Trophoblast cell (in vitro differentiated cells and primary cell): ENCODE measurements at regions not wholly inside any gene's neighbourhood (a gene's known extent, or its start where the extent isn't known, plus 50 kb on each side); places are given as distances from the start of the nearest gene placed in this dataset.

Experiments
- DNase-seq, 2 donors: peaks; one replicate each; pipeline ENCODE4 v3.0.0-alpha.2; 2016
- H2AFZ ChIP-seq: 2 replicates; pipeline ENCODE4 v1.6.1; 2013; ENCODE audit warnings: low read length, moderate library complexity, mild to moderate bottlenecking; ENCODE audit not compliant: insufficient read depth, poor library complexity
- H2AK5ac ChIP-seq: 2 replicates; pipeline ENCODE4 v1.6.1; 2013; ENCODE audit warnings: mild to moderate bottlenecking, low read length
- H2BK120ac ChIP-seq: 2 replicates; pipeline ENCODE4 v1.6.1; 2013; ENCODE audit warnings: low read length, mild to moderate bottlenecking, moderate library complexity; ENCODE audit not compliant: insufficient read depth, poor library complexity
- H2BK12ac ChIP-seq: 2 replicates; pipeline ENCODE4 v1.6.1; 2013; ENCODE audit warnings: mild to moderate bottlenecking, low read length, moderate library complexity
- H2BK5ac ChIP-seq: 2 replicates; pipeline ENCODE4 v1.6.1; 2013; ENCODE audit warnings: low read length, low read depth, moderate library complexity, mild to moderate bottlenecking; ENCODE audit not compliant: poor library complexity
- H3K14ac ChIP-seq: 2 replicates; pipeline ENCODE4 v1.6.1; 2013; ENCODE audit warnings: mild to moderate bottlenecking, low read length
- H3K18ac ChIP-seq: 2 replicates; pipeline ENCODE4 v1.6.1; 2013; ENCODE audit warnings: mild to moderate bottlenecking, low read length
- H3K23ac ChIP-seq: 2 replicates; pipeline ENCODE4 v1.6.1; 2013; ENCODE audit warnings: low read length
- H3K27ac ChIP-seq: 2 replicates; pipeline ENCODE4 v1.5.1; 2013; ENCODE audit warnings: low read depth, mild to moderate bottlenecking, inconsistent platforms, low read length, moderate library complexity
- H3K27me3 ChIP-seq: 2 replicates; pipeline ENCODE4 v1.6.1; 2013; ENCODE audit warnings: inconsistent platforms, mild to moderate bottlenecking, low read length, moderate library complexity; ENCODE audit not compliant: insufficient read depth
- H3K36me3 ChIP-seq, 2 experiments: 1 replicate in 1 of 2; 2 replicates in 1 of 2; pipeline ENCODE4 v1.6.1; 2013; ENCODE audit warnings: low read length in 2 of 2, mild to moderate bottlenecking in 2 of 2, moderate library complexity in 1 of 2; ENCODE audit not compliant: insufficient read depth in 2 of 2, control insufficient read depth in 1 of 2
- H3K4ac ChIP-seq: 2 replicates; pipeline ENCODE4 v1.6.1; 2013; ENCODE audit warnings: low read depth, mild to moderate bottlenecking, low read length, moderate library complexity
- H3K4me1 ChIP-seq, 2 experiments: 1 replicate in 1 of 2; 2 replicates in 1 of 2; pipeline ENCODE4 v1.6.1; 2013; ENCODE audit warnings: low read length in 2 of 2, mild to moderate bottlenecking in 2 of 2, moderate library complexity in 1 of 2; ENCODE audit not compliant: insufficient read depth in 2 of 2, control insufficient read depth in 1 of 2
- H3K4me2 ChIP-seq: 2 replicates; pipeline ENCODE4 v1.6.1; 2013; ENCODE audit warnings: inconsistent platforms, mild to moderate bottlenecking, low read length, moderate library complexity
- H3K4me3 ChIP-seq: 2 replicates; pipeline ENCODE4 v1.5.1; 2013; ENCODE audit warnings: mild to moderate bottlenecking, low read depth, low read length, inconsistent platforms
- H3K79me1 ChIP-seq: one replicate; pipeline ENCODE4 v1.6.1; 2013; ENCODE audit warnings: low read length
- H3K79me2 ChIP-seq: 2 replicates; pipeline ENCODE4 v1.6.1; 2013; ENCODE audit warnings: low read length, mild to moderate bottlenecking; ENCODE audit not compliant: control insufficient read depth, insufficient read depth, poor library complexity
- H3K9ac ChIP-seq: 2 replicates; pipeline ENCODE4 v1.6.1; 2013; ENCODE audit warnings: mild to moderate bottlenecking, low read length
- H3K9me3 ChIP-seq: 2 replicates; pipeline ENCODE4 v1.6.1; 2013; ENCODE audit warnings: low read depth, mild to moderate bottlenecking, control low read depth, inconsistent platforms, low read length; ENCODE audit not compliant: insufficient read depth
- H4K12ac ChIP-seq: 2 replicates; pipeline ENCODE4 v1.6.1; 2013; ENCODE audit warnings: low read depth, mild to moderate bottlenecking, low read length, moderate library complexity
- H4K8ac ChIP-seq: 2 replicates; pipeline ENCODE4 v1.6.1; 2013; ENCODE audit warnings: low read depth, mild to moderate bottlenecking, low read length, moderate library complexity
- H4K91ac ChIP-seq: one replicate; pipeline ENCODE4 v1.6.1; 2013; ENCODE audit warnings: low read depth, mild to moderate bottlenecking, low read length, moderate library complexity
- WGBS: extraction: QIAGEN DNeasy Blood & Tissue Kit; methylation state at CpG from one replicate; pipeline ENCODE4 v1.1.7; 2013; ENCODE audit warnings: missing lambda C conversion rate; ENCODE audit not compliant: insufficient read length, insufficient coverage; ENCODE audit errors: extremely low coverage; 5-methylcytosine and 5-hydroxymethylcytosine counted together

DNA sequence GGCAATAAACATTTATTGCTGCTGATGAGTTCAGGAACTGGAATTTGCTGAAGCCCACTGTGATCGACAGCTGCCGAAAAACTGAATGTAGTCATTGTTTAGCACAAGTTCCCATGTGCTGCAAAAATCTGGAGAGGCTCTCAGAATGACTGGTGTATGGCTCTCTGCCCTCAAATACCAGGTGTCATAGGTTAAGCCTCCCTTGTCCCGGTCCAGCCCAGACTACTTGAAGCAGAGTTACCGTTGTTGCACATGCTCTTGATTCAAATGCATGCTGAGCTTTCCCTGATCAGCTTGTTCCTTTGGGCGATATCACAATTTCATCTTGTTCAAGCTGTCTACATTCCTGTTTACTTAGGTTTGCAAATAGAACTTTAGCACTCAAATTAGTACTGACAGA, 625.2 kb downstream of the CPS1 start:
- no peak overlapping the region for H2BK5ac ChIP-seq
- H2AFZ ChIP-seq, result no peak overlapping the region
- H3K4me2 ChIP-seq, result no peak overlapping the region
- H3K79me1 ChIP-seq, result no peaks in the 10 kb centered on the region
- H3K4me1 ChIP-seq, result no peaks in the 10 kb centered on the region
- no peak overlapping the region for H4K8ac ChIP-seq
- H2BK12ac ChIP-seq, result no peak overlapping the region
- no peaks in the 10 kb centered on the region for H3K9me3 ChIP-seq
- H4K91ac ChIP-seq, result no peak overlapping the region
- H3K79me2 ChIP-seq, result no peaks in the 10 kb centered on the region
- no peak overlapping the region for H3K9ac ChIP-seq
- no peaks in the 10 kb centered on the region for H3K36me3 ChIP-seq
- H3K4ac ChIP-seq, result no peak overlapping the region
- no peak overlapping the region for H3K14ac ChIP-seq
- H4K12ac ChIP-seq, result no peak overlapping the region
- H2BK120ac ChIP-seq, result no peak overlapping the region
- WGBS, result no CpG with 5 or more reads among the region's 5 CpGs
- no peak for DNase-seq
- H3K4me3 ChIP-seq, result no peak overlapping the region
- H2AK5ac ChIP-seq, result no peak overlapping the region
- H3K27me3 ChIP-seq, result no peaks in the 10 kb centered on the region
- no peak overlapping the region for H3K27ac ChIP-seq
- no peak overlapping the region for H3K23ac ChIP-seq
- H3K18ac ChIP-seq, result no peak overlapping the region

DNA sequence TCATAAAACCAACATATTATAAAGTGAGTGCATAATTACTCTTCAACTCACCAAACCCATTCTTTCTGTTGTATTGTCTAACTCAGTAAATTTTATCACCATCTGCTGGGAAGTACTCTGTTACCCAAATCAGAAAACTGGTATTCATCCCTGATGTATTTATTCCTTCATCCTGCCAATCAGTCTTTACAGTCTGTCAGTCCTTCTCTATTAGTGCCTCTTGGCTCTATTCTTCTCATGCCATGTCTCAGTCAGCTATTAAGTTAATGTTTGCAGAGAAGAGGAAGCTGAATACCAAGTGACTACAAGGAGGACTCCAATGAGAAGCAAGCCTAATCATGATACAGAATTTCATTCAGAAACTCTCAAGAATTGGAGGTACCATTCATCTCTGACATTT, 631.2 kb downstream of the CPS1 start:
- Histone ChIP-seq H3K4me3 (no peak overlapping the region), H2BK5ac (no peak overlapping the region), H2AK5ac (no peak overlapping the region), H3K9me3 (no peaks in the 10 kb centered on the region), H3K4me1 (no peaks in the 10 kb centered on the region), H3K79me2 (no peaks in the 10 kb centered on the region), H2BK120ac (no peak overlapping the region), H2BK12ac (no peak overlapping the region), H3K27me3 (no peaks in the 10 kb centered on the region), H3K18ac (no peak overlapping the region), H3K4me2 (no peak overlapping the region), H2AFZ (no peak overlapping the region), H3K23ac (no peak overlapping the region), H3K36me3 (no peaks in the 10 kb centered on the region), H4K91ac (no peak overlapping the region), H3K9ac (no peak overlapping the region), H4K8ac (no peak overlapping the region), H4K12ac (no peak overlapping the region), H3K14ac (no peak overlapping the region), H3K79me1 (no peaks in the 10 kb centered on the region), H3K27ac (no peak overlapping the region), H3K4ac (no peak overlapping the region)
- DNase-seq, result no peak

DNA sequence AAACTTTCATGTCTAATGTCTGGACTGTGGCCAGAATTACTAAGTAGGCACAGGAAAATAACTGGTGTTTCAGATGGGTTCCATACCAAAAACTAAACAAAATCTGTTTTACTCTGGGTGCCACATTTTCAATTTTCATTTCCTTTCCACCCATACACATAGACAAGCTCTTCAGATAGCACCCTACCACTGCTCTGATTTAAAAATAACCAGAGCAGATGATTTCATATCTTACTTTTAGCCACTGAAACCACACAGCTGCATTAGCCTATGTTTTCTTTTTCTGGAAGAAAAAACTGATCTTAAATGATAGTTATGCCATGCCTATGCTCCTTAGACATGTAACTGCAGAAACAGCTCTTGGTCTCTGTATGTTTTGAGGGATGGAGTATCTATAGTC, 647.6 kb downstream of the CPS1 start:
- no peak for DNase-seq
- Histone ChIP-seq H3K36me3 (no peaks in the 10 kb centered on the region), H3K18ac (no peak overlapping the region), H2BK12ac (no peak overlapping the region), H3K27me3 (no peaks in the 10 kb centered on the region), H3K4me1 (no peaks in the 10 kb centered on the region), H3K4me2 (no peak overlapping the region), H3K14ac (no peak overlapping the region), H4K91ac (no peak overlapping the region), H3K23ac (no peak overlapping the region), H3K27ac (no peak overlapping the region), H2AFZ (no peak overlapping the region), H2AK5ac (no peak overlapping the region), H3K79me2 (no peaks in the 10 kb centered on the region), H3K9ac (no peak overlapping the region), H2BK120ac (no peak overlapping the region), H4K12ac (no peak overlapping the region), H2BK5ac (no peak overlapping the region), H3K4ac (no peak overlapping the region), H3K4me3 (no peak overlapping the region), H3K79me1 (no peaks in the 10 kb centered on the region), H4K8ac (no peak overlapping the region), H3K9me3 (no peaks in the 10 kb centered on the region)

DNA sequence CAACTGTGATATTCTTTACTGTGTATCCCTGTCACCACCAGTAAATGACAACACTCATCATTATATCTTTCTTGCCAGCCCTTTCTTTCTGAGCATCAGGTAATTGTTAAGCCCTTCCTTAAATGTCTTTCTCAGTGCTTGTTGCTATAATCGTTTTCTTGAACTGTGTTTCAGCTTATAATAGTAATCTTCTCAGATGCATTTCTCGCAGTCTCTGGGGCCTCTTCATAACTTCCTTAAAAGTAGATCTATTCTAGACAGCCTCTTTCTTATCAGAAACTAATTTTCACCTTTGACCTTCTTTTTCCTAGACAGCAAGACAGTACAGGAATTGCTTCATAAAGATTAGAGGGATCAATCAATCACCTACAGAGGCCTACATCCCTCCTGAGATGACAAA, 648.1 kb downstream of the CPS1 start:
- WGBS, result no CpG with 5 or more reads among the region's 2 CpGs
- H3K79me2 ChIP-seq, result no peaks in the 10 kb centered on the region
- H4K91ac ChIP-seq, result no peak overlapping the region
- no peak overlapping the region for H3K18ac ChIP-seq
- no peak overlapping the region for H2BK5ac ChIP-seq
- H3K4me2 ChIP-seq, result no peak overlapping the region
- no peak overlapping the region for H2BK12ac ChIP-seq
- H3K23ac ChIP-seq, result no peak overlapping the region
- no peak overlapping the region for H3K14ac ChIP-seq
- H4K8ac ChIP-seq, result no peak overlapping the region
- no peak overlapping the region for H3K9ac ChIP-seq
- no peaks in the 10 kb centered on the region for H3K9me3 ChIP-seq
- no peak overlapping the region for H2AK5ac ChIP-seq
- H3K27me3 ChIP-seq, result no peaks in the 10 kb centered on the region
- no peak overlapping the region for H4K12ac ChIP-seq
- no peaks in the 10 kb centered on the region for H3K36me3 ChIP-seq
- H3K4me1 ChIP-seq, result no peaks in the 10 kb centered on the region
- H3K4me3 ChIP-seq, result no peak overlapping the region
- H3K4ac ChIP-seq, result no peak overlapping the region
- no peak for DNase-seq
- H3K27ac ChIP-seq, result no peak overlapping the region
- H2BK120ac ChIP-seq, result no peak overlapping the region
- no peaks in the 10 kb centered on the region for H3K79me1 ChIP-seq
- H2AFZ ChIP-seq, result no peak overlapping the region

DNA sequence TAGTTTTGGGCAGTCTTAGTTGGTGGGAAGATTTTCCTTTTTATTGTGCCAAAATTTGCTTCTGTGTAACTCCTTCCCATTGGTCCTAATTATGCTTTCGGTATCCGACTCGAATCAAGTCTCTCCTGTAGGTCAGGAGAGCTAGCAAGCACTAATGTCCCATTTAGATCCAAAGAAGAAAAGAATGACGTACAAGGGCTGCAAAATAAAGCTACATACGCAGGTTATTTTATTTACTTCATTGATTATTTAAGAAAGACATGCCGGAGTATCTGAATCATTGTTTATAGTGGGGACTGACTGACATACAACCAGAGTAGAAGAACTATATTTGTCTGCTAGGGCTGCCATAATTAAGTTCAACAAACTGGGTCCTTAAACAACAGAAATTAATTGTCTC, 648.5 kb downstream of the CPS1 start:
- no peaks in the 10 kb centered on the region for H3K27me3 ChIP-seq
- no peak overlapping the region for H4K8ac ChIP-seq
- WGBS, result no CpG with 5 or more reads among the region's 6 CpGs
- H3K4me3 ChIP-seq, result no peak overlapping the region
- H3K9ac ChIP-seq, result no peak overlapping the region
- H2AFZ ChIP-seq, result no peak overlapping the region
- no peak overlapping the region for H3K4me2 ChIP-seq
- H3K14ac ChIP-seq, result no peak overlapping the region
- no peak overlapping the region for H2AK5ac ChIP-seq
- no peak overlapping the region for H3K18ac ChIP-seq
- H4K12ac ChIP-seq, result no peak overlapping the region
- H2BK120ac ChIP-seq, result no peak overlapping the region
- H3K27ac ChIP-seq, result no peak overlapping the region
- no peaks in the 10 kb centered on the region for H3K79me1 ChIP-seq
- H2BK5ac ChIP-seq, result no peak overlapping the region
- no peak for DNase-seq
- H3K4me1 ChIP-seq, result no peaks in the 10 kb centered on the region
- no peak overlapping the region for H2BK12ac ChIP-seq
- no peaks in the 10 kb centered on the region for H3K36me3 ChIP-seq
- no peaks in the 10 kb centered on the region for H3K9me3 ChIP-seq
- H3K23ac ChIP-seq, result no peak overlapping the region
- no peaks in the 10 kb centered on the region for H3K79me2 ChIP-seq
- no peak overlapping the region for H3K4ac ChIP-seq
- no peak overlapping the region for H4K91ac ChIP-seq
